Stimulated activated CD4-positive, alpha-beta T cell treated with anti-CD3 and anti-CD28 coated beads, Interleukin-15, amount 100 ng/mL, for 24 hours (primary cell): ENCODE measurements at regions not wholly inside any gene's neighbourhood (a gene's known extent, or its start where the extent isn't known, plus 50 kb on each side); places are given as distances from the start of the nearest gene placed in this dataset.
"Not testable (repeated sequence)": the region's sequence is repeated elsewhere in the genome, so short reads cannot be mapped to it uniquely, and the experiment has no call there.

Source experiments
- DNase-seq: peaks from one replicate; pipeline ENCODE4 v3.0.0-alpha.2; 2020

DNA sequence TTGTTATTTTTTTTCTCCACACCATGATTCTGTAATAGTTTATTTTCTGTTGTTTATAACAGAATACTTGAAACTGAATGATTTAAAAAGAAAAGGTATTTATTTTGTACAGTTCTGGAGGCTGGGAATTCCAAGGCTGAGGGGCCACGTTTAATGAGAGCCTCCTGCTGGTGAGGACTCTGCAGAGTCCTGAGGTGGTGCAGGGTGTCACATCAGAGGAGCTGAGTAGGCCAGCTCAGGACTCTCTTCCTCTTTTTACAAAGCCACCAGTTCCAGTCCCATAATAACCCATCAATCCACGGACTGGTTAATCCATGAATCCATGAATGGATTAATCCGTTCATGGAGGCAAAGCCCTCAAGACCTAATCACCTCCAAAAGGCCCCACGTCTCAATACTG lies 71.6 kb downstream of the TFAP2A start:
- DNase-seq = no peak

DNA sequence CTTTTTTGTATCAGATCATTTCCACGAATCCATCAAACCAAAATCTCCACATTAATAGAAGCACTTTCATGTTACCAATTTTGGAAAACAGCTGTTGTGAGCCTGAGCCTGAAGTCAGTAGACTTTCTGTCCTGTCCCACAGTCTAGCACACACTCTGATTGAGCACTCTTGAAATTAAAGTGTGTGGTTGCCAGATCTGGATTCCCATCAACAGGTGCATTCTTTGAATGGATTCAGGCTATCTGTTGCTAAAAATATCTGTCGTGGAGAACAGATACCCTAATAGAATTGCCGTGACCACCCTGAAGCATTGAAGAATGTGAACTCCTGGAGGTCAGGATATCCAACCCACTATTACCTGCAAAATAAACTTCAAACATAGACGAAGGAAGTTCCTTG lies 73.3 kb downstream of the TFAP2A start:
- DNase-seq = no peak

DNA sequence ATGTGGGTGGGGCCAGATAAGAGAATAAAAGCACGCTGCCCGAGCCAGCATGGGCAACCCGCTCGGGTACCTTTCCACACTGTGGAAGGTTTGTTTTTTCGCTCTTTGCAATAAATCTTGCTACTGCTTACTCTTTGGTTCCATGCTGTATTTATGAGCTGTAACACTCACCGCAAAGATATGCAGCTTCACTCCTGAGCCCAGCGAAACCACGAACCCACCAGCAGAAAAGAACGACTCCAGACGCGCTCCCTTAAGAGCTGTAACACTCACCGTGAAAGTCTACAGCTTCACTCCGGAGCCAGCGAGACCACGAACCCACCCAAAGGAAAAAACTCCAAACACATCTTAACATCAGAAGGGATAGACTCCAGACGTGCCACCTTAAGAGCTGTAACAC lies 76.7 kb downstream of the TFAP2A start:
- DNase-seq = no peak

DNA sequence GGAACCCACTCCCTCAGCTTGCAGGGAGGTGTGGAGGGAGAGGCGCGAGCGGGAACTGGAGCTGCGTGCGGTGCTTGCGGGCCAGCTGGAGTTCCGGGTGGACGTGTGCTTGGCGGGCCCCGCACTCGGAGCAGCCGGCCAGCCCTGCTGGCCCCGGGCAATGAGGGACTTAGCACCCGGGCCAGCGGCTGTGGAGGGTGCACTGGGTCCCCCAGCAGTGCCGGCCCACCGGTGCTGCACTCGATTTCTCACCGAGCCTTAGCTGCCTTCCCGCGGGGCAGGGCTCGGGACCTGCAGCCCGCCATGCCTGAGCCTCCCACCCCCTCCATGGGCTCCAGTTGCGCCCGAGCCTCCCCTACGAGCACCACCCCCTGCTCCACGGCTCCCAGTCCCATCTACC lies 77.5 kb downstream of the TFAP2A start:
- DNase-seq = not testable (repeated sequence)

DNA sequence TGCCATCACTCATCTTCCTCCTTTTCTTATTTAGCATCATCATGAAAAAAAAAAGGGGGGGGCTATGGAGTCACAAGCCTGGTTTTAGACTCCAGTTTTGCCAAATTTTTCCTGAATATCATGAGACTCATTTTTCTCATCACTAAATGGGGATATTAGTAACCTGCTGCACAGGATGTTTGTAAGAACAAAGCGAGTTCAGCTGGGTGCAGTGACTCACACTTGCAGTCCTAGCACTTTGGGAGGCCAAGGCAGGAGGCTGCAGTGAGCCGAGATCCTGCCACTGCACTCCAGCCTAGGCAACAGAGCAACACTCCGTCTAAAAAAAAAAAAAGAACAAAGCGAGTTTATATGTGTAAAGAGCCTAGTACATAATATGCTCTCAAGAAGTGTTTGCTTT lies 82.8 kb downstream of the TFAP2A start:
- DNase-seq = no peak

DNA sequence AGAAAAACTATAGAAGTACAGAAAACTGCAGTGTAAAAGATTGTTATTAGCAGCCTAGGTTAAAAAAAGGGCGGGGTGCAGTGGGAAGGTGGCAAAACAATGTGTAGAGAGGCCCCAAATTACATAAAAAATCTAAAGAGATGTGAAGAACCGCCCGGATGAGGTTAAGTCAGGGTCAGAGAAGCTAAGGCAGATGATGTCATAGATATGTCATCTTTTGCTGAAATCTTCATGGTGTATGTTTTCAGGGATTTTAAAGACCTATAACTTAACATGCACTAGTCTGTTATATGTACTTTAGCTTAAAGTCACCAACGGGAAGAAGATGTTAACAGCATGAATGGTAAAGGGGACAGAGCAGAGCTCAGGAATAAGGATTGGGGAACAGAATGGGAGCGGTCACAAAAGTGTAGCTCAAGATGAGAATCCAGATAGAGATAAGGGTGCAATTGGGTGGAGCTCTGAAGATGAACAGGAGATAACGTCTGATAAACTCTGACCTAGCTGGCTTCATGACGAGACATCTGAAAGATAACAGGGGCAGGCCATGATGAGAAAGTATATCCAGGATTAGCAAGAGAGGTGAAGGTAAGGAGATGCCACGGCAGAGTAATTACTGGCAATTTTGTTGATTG lies 83.4 kb downstream of the TFAP2A start:
- no peak for DNase-seq

DNA sequence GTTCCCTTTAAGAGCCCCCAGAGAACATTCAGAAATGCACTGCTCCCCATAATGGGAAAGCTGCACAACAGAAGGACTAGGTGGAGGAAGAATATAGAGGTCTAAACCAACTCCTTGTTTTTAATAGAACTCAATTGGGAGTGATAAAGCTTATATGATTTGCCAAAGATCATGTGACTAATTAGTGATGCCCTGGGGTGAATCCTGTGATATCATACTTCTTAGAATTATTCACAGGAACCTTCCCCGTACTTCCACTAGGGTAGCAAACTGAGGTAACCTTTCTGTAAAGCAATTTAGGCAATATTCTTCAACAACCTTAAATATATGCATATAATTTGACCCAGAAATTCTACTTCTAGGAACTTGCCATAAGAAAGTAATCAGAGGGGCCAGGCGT lies 84.4 kb downstream of the TFAP2A start:
- DNase-seq = no peak

DNA sequence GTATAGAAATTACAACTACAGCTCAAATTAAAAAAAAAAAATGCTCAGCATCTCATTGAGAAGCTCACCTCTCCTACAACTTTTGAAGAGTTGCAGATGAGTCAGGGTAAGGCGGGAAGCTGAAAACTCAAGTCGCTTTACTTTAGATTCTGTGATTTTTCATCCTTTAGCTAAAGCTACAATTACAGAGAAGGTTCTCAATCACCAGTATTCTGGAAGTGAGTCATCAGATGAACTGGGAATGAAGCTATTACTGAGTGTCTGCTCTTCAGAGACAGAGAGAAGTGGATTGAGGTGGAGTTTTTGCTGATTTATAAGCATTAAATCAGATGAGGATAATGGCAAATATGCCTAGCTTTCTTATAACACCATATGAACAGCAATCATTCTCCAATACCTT lies 91.9 kb downstream of the TFAP2A start:
- no peak for DNase-seq

DNA sequence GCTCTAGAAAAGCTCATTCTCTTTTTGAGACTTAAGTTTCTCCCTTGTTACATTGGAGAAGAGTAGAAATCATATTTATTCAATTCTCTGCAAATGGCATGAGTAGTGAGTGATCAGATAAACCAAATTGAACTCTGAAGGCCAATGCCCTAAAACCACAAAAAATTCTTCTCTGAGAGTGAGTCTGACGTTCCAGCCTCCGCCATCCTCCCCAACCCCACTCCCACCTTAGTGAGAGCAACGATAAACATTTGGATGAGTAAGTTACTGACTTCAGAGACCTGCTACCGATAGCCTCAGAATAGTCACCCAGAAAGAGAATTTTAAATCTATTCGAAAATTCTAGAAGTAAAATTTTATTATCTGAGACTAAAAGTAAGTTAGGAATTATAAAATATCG lies 94.6 kb downstream of the TFAP2A start:
- no peak for DNase-seq

DNA sequence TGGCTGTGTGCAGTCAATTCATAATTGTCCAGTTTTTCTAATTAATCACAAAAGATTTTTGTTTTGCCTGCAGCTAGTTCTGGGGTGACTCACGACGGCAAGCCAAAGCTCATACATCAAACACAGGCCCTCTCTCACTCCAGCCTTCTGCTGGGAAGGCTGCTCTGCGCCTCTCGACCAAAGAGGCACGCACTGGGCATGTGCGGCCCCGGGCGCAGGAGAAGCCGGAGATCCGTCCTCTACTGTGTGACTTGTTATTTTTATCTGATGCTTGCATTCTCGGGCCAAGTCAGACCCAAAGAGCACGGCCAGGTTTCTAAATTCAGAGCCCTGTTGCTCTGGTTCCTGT lies 98.5 kb downstream of the TFAP2A start:
- no peak for DNase-seq

DNA sequence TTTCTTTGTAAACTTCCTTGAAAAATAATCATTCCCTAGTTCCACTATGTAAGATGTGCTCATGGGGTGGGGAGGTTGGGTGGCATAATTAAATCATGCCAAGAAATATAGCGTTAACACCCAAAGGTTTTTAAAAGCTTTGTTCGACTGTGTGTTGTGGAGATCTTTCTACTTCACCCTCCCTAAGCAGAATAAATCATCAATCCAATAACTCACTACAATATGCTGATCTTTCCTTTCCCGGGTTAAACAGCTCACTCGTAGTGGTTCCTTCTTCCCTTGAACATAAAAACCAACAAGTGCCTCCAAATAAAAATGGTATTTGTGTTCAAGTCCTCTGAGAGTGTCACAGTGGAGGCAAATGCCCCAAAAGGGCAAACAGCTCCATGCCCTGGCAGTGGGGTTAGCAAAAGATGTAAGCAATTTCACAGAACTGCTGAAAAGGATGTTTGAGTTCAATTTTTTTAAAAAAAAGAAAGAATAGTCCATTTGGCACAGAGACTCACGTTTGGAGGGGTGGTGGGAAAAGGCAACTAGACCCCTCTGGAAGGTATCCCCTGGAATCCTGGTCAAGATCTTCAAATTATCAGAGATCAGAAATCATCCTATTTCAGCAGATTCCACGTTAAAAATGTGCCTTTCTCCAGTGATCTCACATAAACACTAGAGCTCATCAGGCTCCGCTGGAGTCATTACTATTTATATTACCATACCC lies 99.1 kb downstream of the TFAP2A start:
- DNase-seq = no peak

DNA sequence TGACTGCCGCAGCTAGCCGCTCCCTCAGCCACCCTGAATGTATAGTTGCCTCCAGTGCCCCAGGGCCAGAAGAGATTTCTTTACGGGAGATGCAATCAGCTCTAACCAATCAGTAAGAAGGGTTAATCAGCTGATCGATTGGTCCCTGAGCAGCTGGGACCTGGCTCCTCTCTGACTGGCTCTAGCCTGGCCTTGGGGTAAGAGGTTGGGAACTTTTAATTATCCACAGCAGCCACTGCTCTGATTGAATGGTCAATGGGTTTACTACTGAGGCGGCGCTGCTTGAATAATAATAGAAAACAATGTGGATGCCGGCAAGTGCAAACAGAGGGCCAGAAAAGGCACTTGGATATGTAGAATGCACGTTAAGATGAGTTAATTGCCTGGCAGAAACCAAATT lies 99.8 kb downstream of the TFAP2A start:
- DNase-seq = no peak

DNA sequence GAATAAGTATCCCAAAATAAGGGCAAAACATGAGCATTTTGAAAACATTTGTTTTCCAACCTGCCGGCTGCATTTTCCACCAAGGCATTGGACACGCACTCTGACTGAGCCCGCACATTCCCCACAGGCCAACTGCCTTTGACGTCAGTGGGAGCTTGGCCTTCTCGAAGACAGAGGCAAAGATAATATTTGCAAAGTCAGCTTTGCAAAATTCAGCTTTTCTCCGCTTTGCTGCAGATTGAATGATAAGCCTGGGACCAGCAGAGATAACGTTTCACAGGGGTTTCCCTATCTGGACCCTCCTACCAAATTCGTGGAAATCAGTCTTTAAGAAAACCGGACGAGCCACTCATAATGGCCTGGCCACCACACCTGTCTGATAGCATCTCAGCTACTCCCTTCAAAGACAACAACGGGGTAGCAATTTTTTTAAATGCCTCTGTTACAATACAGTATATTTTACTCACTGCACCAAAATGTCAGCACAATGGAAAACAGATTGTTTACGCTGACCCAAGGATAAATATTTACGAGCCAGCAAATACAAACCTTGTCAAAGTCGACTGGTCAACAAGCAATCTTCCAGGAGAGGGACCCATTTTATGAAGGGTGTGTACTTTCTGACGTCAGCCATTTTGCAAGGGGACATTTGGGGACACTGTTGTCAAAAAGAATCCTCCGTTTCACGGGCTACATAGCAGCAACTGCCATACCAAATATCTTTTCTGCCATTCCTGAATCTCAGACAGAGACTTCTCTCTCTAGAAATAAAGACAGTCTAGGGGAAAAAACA lies 100.5 kb downstream of the TFAP2A start:
- DNase-seq = no peak

DNA sequence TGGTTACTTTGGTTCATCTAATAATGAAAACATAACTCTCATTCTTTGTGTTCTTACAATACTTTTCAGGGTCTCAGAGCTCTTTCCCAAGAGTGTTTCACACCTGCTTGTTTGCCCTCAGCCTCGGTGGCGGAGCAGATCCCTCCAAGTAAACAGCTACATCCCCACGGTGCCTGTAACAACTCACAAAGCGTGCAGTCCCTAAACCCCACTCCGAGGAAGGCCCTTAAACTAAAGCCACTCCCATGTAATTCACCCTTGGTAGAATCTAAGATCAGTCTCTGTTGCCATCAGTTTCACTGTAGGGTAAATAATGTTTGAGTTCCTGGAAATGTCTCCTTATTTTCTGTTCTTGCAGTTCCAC lies 101.1 kb downstream of the TFAP2A start:
- DNase-seq = no peak

DNA sequence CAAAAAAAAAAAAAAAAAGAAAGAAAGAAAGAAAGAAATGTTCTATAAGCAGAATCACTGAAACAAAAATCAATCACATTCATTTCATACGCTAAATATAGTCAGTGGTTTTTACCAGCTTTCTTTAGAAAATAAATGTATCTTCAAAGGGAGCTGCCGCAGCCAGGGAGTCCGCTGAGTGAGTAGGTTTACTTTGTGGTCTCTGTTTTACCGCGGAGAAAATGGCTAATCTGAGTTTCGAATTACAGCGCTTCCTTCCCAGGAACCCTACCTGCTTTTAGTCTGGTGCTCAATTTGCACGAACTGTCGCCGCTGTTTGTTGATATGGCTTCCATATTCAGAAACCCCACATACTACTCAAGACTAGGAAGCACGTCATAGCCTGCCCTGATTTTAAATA lies 102.4 kb downstream of the TFAP2A start:
- DNase-seq = no peak

DNA sequence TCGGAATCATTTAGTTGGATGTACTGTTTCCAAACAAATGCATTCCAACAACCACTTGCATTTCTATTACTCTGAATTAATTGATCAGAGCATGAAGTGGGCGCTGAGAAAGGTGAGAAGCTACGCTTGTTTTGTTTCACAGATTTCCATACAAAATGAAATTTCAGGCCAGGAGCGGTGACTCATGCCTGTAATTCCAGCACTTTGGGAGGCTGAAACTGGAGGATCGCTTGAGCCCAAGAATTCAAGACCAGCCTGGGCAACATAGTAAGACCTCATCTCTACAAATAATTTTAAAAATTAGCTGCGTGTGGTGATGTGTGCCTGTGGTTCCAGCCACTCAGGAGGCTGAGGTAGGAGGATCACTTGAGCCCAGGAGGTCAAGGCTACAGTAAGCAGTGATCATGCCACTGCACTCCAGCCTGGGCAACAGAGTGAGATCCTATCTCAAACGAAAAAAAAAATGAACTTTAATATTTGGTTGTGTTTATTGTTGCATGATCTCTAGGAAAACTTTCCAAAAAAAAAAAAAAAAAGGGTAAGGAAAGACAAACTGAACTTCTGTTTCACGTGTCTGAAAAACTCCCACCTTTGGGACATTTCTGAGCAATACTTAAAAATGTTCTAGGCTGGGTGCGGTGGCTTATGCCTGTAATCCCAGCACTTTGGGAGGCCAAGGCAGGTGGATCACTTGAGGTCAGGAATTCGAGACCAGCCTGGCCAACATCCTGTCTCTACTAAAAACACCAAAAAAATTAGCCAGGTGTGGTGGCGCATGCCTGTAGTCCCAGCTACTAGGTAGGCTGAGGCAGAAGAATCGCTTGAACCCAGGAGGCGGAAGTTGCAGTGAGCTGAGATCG lies 103.1 kb downstream of the TFAP2A start:
- not testable (repeated sequence) for DNase-seq

DNA sequence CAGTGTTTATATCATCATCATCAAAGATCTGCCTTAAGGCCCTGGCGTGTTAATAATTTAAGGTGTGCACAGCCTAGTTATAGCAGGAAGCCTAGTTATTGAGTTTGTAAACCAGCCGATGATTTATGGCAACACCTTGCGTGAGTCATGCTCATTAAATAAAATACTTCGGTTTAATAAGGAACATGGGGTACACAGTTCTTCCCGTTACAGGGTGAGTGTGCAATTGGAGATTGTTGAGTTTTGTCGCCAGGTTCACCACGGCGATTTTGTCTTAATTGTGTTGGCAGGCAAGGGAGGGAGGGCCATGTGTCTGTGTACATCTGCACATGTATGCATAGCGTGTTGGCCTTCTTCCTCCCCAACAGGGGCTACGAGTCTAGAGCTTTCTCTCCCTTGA lies 104.0 kb downstream of the TFAP2A start:
- no peak for DNase-seq

DNA sequence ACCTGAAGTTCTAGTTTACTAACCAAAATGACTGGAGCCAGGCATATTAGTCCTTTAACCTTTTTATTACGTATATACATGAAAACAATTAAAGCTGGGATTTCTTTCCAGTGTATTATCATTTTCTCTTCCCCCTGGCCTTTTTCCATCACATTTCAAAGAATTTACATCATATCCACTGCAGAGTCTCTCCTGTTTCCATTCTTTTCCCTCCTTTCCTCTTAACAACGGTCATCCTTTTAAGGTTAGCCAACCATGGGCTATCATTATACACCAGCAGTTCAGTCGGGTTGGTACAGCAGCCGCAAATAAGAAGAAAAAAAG lies 104.6 kb downstream of the TFAP2A start:
- no peak for DNase-seq

DNA sequence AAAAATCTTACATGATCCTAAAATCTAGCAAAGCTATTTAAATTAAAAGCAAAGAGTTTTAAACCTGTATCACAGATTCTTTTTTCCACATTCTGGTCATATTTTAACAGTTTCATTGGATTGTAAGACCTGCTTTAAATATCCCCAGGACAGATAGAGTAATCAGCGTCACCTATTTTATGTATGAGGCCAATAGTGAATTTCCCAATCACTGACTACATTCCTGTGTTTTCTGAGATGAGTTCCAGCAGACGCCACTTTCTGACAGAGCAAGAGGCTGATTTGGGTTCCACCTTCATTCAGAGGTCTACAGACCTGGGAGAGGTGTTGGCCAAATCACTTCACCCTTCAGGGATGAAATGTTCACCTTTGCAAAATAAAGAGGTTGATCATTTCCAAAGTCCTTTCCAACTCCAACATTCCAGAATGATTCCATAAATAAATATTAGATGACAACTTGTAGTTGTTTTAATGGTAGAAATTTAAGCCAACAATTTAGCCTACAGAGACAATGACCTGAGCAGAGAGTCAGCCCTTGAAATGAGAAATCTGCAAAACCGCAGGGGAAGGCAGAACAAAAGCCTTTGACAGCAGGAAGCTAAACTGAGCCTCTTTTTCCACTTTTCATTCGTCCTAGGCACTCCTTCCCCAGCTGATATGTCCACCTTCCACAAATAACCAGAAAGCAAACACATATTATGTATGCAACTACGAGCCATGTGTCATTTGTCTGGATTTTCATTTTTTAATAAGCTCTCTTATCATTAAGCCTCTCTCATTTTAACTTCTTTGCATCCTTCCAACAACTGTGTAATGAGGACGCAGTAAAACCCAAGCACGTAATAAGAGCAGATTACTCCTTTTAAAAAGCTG lies 105.2 kb downstream of the TFAP2A start:
- DNase-seq = no peak

DNA sequence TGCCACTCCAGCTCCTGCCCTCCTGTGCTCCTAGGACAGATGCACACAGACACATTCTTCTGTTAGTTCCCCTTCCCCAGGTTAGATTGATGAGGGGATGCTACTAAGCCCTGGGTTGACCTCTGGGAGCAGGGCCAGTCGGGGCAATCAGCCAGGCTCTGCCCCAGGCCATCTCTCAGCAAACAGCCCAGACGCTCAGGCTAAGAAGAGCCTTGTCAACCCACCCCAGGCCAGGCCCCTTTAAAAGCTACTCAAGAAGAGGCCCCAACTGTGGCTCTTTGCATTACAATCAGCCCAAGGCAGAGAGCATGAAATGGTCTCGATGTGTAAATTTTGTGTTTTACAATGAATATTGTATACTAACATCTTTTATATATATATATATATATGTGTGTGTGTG lies 107.4 kb downstream of the TFAP2A start:
- DNase-seq = no peak

DNA sequence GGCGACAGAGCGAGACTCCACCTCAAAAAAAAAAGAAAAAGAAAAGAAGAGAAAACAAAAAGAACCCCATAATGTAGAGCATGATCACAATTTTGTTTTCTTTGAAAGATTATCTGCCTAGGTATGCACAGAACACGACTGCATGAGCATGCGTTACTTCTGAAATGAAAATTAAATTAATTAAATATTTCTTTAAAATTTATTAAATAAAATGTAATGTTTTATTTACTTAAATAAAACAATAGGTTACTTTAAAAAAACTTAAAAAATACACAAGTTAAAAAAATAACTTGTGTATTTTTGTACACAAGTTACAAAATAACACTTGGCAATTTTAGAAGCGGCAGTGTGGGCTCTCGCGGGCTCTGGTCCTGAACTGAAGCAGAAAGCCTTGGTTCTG lies 107.8 kb downstream of the TFAP2A start:
- DNase-seq = no peak

DNA sequence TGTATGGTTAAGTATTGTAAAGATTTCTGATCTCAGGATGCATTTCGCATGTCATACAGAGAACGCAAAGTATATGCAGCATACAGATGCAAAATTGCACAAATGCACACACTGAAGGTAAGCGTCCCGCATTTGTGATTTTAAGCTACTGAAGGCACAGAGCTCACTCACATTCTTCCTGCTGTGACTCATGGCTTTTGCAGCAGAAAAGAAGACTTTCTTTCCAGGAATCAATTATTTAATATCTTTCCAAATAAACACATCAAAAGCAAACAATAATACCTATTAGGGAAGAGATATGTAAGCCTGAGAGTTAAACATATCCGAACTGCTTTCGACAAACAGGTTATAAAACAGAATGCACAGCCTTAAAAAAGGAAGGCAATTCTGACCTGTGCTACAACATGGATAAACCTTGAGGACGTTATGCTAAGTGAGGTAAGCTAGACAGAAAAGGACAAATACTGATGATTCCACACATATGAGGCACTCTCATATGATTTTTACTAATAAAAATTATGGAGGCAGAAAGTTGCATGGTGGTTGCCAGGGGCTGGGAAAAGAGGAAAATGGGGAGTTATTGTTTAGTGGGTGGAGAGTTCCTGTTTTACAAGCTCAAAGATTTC lies 109.0 kb downstream of the TFAP2A start:
- no peak for DNase-seq
